HEK293 (cell line): ENCODE measurements at regions not wholly inside any gene's neighbourhood (a gene's known extent, or its start where the extent isn't known, plus 50 kb on each side); places are given as distances from the start of the nearest gene placed in this dataset.

Experiments
- CTCF ChIA-PET: fragments of 350-600 bp; formaldehyde crosslinking; extraction: SDS; loops from one replicate; lab custom pipeline; 2021; ENCODE audit warnings: antibody characterized with exemption; lab: Yijun Ruan, JAX
- POLR2A ChIA-PET: fragments of 300-600 bp; formaldehyde crosslinking; extraction: SDS; loops from one replicate; lab custom pipeline; 2020; ENCODE audit warnings: antibody characterized with exemption, inconsistent platforms; lab: Yijun Ruan, JAX
- H3K27ac ChIP-seq: fragments of 200-500 bp; sonication (Bioruptor generic); 2 replicates; pipeline ENCODE4 v1.5.1; 2014; ENCODE audit warnings: low read depth, low read length, control low read depth, inconsistent platforms; ENCODE audit errors: extremely low read depth
- H3K36me3 ChIP-seq, 2 experiments: fragments of 200-500 bp in 1 of 2; sonication (Bioruptor generic) in 1 of 2; 1 replicate in 1 of 2; 2 replicates in 1 of 2; pipeline ENCODE4 v1.5.1; 2014 to 2017; ENCODE audit warnings: inconsistent platforms in 2 of 2, low read length in 2 of 2; ENCODE audit not compliant: control insufficient read depth in 2 of 2, insufficient read depth in 1 of 2
- H3K4me1 ChIP-seq: fragments of 200-500 bp; sonication (Bioruptor generic); 2 replicates; pipeline ENCODE4 v1.5.1; 2014; ENCODE audit warnings: mild to moderate bottlenecking, low read length, inconsistent platforms; ENCODE audit not compliant: control insufficient read depth, insufficient read depth
- H3K4me3 ChIP-seq: 2 replicates; pipeline ENCODE4 v1.5.1; 2011; ENCODE audit warnings: low read depth, mild to moderate bottlenecking, control low read depth, low read length, moderate library complexity
- H3K9me3 ChIP-seq: fragments of 200-500 bp; sonication (Bioruptor generic); 2 replicates; pipeline ENCODE4 v1.5.1; 2014; ENCODE audit warnings: low read depth, low read length, inconsistent platforms; ENCODE audit not compliant: control insufficient read depth, insufficient read depth
- BCL6B ChIP-seq: fragments of 450-650 bp; formaldehyde crosslinking; IDR thresholded peaks from 2 replicates; pipeline ENCODE4 v1.5.1; 2017; ENCODE audit warnings: missing biosample characterization, missing genetic modification characterization
- GLI4 ChIP-seq: fragments of 450-650 bp; formaldehyde crosslinking; IDR thresholded peaks from 2 replicates; pipeline ENCODE4 v1.5.1; 2016; ENCODE audit warnings: missing biosample characterization, missing genetic modification characterization
- TCF7L2 ChIP-seq: IDR thresholded peaks from 2 replicates; pipeline ENCODE4 v1.6.1; 2011; ENCODE audit warnings: low read depth, mild to moderate bottlenecking, inconsistent platforms, low read length, moderate library complexity, borderline replicate concordance
- TSHZ1 ChIP-seq: fragments of 450-650 bp; formaldehyde crosslinking; IDR thresholded peaks from 2 replicates; pipeline ENCODE4 v1.5.1; 2016; ENCODE audit warnings: missing biosample characterization, missing genetic modification characterization, borderline replicate concordance
- ZBTB26 ChIP-seq: fragments of 450-650 bp; formaldehyde crosslinking; optimal IDR thresholded peaks from 2 replicates; pipeline ENCODE3; 2016; ENCODE audit warnings: missing biosample characterization, mild to moderate bottlenecking, missing genetic modification characterization
- ZBTB7A ChIP-seq: fragments of 450-650 bp; formaldehyde crosslinking; IDR thresholded peaks from 2 replicates; pipeline ENCODE4 v1.5.1; 2016; ENCODE audit warnings: low read depth, missing biosample characterization, missing genetic modification characterization
- ZNF184 ChIP-seq: fragments of 450-650 bp; IDR thresholded peaks from 2 replicates; pipeline ENCODE4 v1.5.1; 2018; ENCODE audit warnings: missing biosample characterization, mild to moderate bottlenecking, missing genetic modification characterization
- ZNF239 ChIP-seq: fragments of 450-650 bp; formaldehyde crosslinking; IDR thresholded peaks from 2 replicates; pipeline ENCODE4 v1.5.1; 2016; ENCODE audit warnings: missing biosample characterization, missing genetic modification characterization
- ZNF311 ChIP-seq: fragments of 450-650 bp; formaldehyde crosslinking; IDR thresholded peaks from 2 replicates; pipeline ENCODE4 v1.5.1; 2017; ENCODE audit warnings: missing biosample characterization, missing genetic modification characterization, borderline replicate concordance
- ZNF341 ChIP-seq: fragments of 450-650 bp; formaldehyde crosslinking; IDR thresholded peaks from 2 replicates; pipeline ENCODE4; 2016; ENCODE audit warnings: low read depth, missing biosample characterization, missing genetic modification characterization
- ZNF48 ChIP-seq: fragments of 450-650 bp; formaldehyde crosslinking; IDR thresholded peaks from 2 replicates; pipeline ENCODE4 v1.5.1; 2016; ENCODE audit warnings: missing biosample characterization, missing genetic modification characterization
- ZNF513 ChIP-seq: fragments of 450-650 bp; IDR thresholded peaks from 2 replicates; pipeline ENCODE4 v1.5.1; 2018; ENCODE audit warnings: missing biosample characterization, missing genetic modification characterization
- ZNF560 ChIP-seq: fragments of 450-650 bp; formaldehyde crosslinking; IDR thresholded peaks from 2 replicates; pipeline ENCODE4 v1.5.1; 2017; ENCODE audit warnings: missing biosample characterization, missing genetic modification characterization, borderline replicate concordance
- ZNF692 ChIP-seq: fragments of 450-650 bp; formaldehyde crosslinking; IDR thresholded peaks from 2 replicates; pipeline ENCODE4 v1.5.1; 2016; ENCODE audit warnings: missing biosample characterization, missing genetic modification characterization
- ZNF747 ChIP-seq: fragments of 450-650 bp; formaldehyde crosslinking; IDR thresholded peaks from 2 replicates; pipeline ENCODE4 v1.5.1; 2016; ENCODE audit warnings: missing biosample characterization, missing genetic modification characterization
- ZNF768 ChIP-seq: fragments of 450-650 bp; formaldehyde crosslinking; IDR thresholded peaks from 2 replicates; pipeline ENCODE4 v1.5.1; 2018; ENCODE audit warnings: missing biosample characterization, mild to moderate bottlenecking, missing genetic modification characterization
- ZSCAN23 ChIP-seq: fragments of 450-650 bp; formaldehyde crosslinking; IDR thresholded peaks from 2 replicates; pipeline ENCODE4 v1.5.1; 2016; ENCODE audit warnings: missing biosample characterization, missing genetic modification characterization
- ZSCAN30 ChIP-seq: fragments of 450-650 bp; IDR thresholded peaks from 2 replicates; pipeline ENCODE4 v1.5.1; 2018; ENCODE audit warnings: missing biosample characterization, mild to moderate bottlenecking, missing genetic modification characterization, moderate library complexity

GRCh38 chr4:24742335-24742734 is 53.0 kb upstream of the SOD3 start:
- Histone ChIP-seq H3K4me3 (no peak overlapping the region), H3K36me3 (no peaks in the 10 kb centered on the region)
- TF ChIP-seq ZNF341 = no peak
- no peak for TF ChIP-seq TCF7L2
- no peak for TF ChIP-seq ZBTB26
- no peak for TF ChIP-seq ZBTB7A (tag by site-specific recombination)
- TF ChIP-seq GLI4 (tag by site-specific recombination) = no peak
- TF ChIP-seq ZSCAN23 (tag by site-specific recombination) = no peak
- no peak for TF ChIP-seq ZNF311 (tag by site-specific recombination)
- no peak for TF ChIP-seq ZNF239 (tag by site-specific recombination)
- TF ChIP-seq ZNF768 (tag by site-specific recombination) = no peak
- no peak for TF ChIP-seq ZNF692 (tag by site-specific recombination)
- TF ChIP-seq ZNF560 = no peak
- TF ChIP-seq BCL6B (tag by site-specific recombination) = no peak
- TF ChIP-seq TSHZ1 (tag by site-specific recombination) = no peak
- no peak for TF ChIP-seq ZNF747 (tag by site-specific recombination)
- TF ChIP-seq ZNF184 (tag by site-specific recombination) = no peak
- no peak for TF ChIP-seq ZNF48 (tag by site-specific recombination)
- TF ChIP-seq ZNF513 (tag by site-specific recombination) = no peak
- TF ChIP-seq ZSCAN30 (tag by site-specific recombination) = no peak
- TF ChIP-seq, all 188 proteins: peak for 0
- H3K9me3 ChIP-seq = no peaks in the 10 kb centered on the region
- no peak overlapping the region for H3K27ac ChIP-seq
- no peaks in the 10 kb centered on the region for H3K4me1 ChIP-seq
- CTCF ChIA-PET = no interaction called here
- POLR2A ChIA-PET = no interaction called here
